NCI-H2081 treated with DMSO at 0.1 percent for 48 hours (cell line): ENCODE measurements at regions not wholly inside any gene's neighbourhood (a gene's known extent, or its start where the extent isn't known, plus 50 kb on each side); places are given as distances from the start of the nearest gene placed in this dataset.
"Not testable (repeated sequence)": the region's sequence is repeated elsewhere in the genome, so short reads cannot be mapped to it uniquely, and the experiment has no call there.

ENCODE experiments used
- DNase-seq: peaks from one replicate; lab custom pipeline; 2025; lab: John Stamatoyannopoulos, UW

- no peak for DNase-seq
Measured at GRCh38 chr13:65679240-65679639, 1550.9 kb downstream of the PCDH9 start.

- DNase-seq = no peak
Measured at GRCh38 chr13:65677906-65678305, 1552.2 kb downstream of the PCDH9 start.

GRCh38 chr13:65675383-65675782 is 1554.8 kb downstream of the PCDH9 start:
- not testable (repeated sequence) for DNase-seq

- no peak for DNase-seq
Measured at GRCh38 chr13:65670014-65670625, 1560.0 kb downstream of the PCDH9 start.

GRCh38 chr13:65660731-65661130 is 1569.4 kb downstream of the PCDH9 start:
- no peak for DNase-seq

GRCh38 chr13:65656740-65657329 is 1573.3 kb downstream of the PCDH9 start:
- no peak for DNase-seq

- no peak for DNase-seq
Measured at GRCh38 chr13:65653613-65654012, 1576.5 kb downstream of the PCDH9 start.

GRCh38 chr13:65650321-65650720 is 1579.8 kb downstream of the PCDH9 start:
- no peak for DNase-seq

GRCh38 chr13:65642996-65643395 is 1587.1 kb downstream of the PCDH9 start:
- no peak for DNase-seq

GRCh38 chr13:65642301-65642700 is 1587.8 kb downstream of the PCDH9 start:
- DNase-seq = no peak

GRCh38 chr13:65638572-65639168 is 1591.5 kb downstream of the PCDH9 start:
- no peak for DNase-seq

GRCh38 chr13:65633806-65634205 is 1596.3 kb downstream of the PCDH9 start:
- DNase-seq = no peak

GRCh38 chr13:65631078-65631477 is 1599.1 kb downstream of the PCDH9 start:
- DNase-seq = no peak

- no peak for DNase-seq
Measured at GRCh38 chr13:65629926-65630325, 1600.2 kb downstream of the PCDH9 start.

GRCh38 chr13:65623148-65623547 is 1607.0 kb downstream of the PCDH9 start:
- DNase-seq = no peak

- no peak for DNase-seq
Measured at GRCh38 chr13:65615506-65615905, 1614.6 kb downstream of the PCDH9 start.

GRCh38 chr13:65613004-65613403 is 1617.1 kb downstream of the PCDH9 start:
- no peak for DNase-seq

GRCh38 chr13:65609350-65609749 is 1620.8 kb downstream of the PCDH9 start:
- DNase-seq = no peak

GRCh38 chr13:65606622-65607021 is 1623.5 kb downstream of the PCDH9 start:
- DNase-seq = no peak

- DNase-seq = no peak
Measured at GRCh38 chr13:65605396-65605795, 1624.7 kb downstream of the PCDH9 start.

GRCh38 chr13:65603160-65603559 is 1627.0 kb downstream of the PCDH9 start:
- no peak for DNase-seq

- no peak for DNase-seq
Measured at GRCh38 chr13:65601855-65602254, 1628.3 kb downstream of the PCDH9 start.

- DNase-seq = no peak
Measured at GRCh38 chr13:65600702-65601101, 1629.4 kb downstream of the PCDH9 start.
